GM18511 (cell line): ENCODE measurements at regions not wholly inside any gene's neighbourhood (a gene's known extent, or its start where the extent isn't known, plus 50 kb on each side); places are given as distances from the start of the nearest gene placed in this dataset.

Experiments
- ATAC-seq: cut with Tn5 transposase; IDR thresholded peaks from one replicate; pipeline ENCODE4 v1.9.1; 2021; ENCODE audit warnings: mild to moderate bottlenecking, moderate library complexity; ENCODE audit not compliant: unreplicated experiment

DNA sequence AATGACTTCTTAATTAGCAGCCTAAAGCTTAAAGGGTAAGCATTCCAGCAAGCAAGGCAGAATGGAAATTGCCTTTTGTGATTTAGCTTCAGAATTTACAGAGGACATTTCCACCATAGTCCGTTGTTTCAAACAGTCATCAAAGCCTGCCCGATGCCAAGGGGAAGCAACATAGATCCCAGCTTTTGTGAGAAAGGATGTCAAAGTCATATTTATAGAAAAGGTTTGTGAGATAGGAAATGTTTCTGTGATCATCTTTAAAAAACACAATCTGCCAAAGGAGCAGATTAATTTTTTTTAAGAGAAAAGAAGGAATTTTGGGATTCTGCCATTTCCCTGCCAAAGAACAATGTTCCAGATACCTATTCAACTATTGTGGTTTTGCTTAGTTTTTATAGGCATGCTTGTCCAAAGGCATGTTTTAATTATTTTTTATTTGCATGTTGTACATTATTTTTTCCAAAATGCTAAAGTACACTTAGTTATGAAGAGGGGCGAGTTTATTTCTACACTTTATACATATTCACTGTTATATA is 346.9 kb downstream of the ZNF608 start:
- ATAC-seq: no peak

DNA sequence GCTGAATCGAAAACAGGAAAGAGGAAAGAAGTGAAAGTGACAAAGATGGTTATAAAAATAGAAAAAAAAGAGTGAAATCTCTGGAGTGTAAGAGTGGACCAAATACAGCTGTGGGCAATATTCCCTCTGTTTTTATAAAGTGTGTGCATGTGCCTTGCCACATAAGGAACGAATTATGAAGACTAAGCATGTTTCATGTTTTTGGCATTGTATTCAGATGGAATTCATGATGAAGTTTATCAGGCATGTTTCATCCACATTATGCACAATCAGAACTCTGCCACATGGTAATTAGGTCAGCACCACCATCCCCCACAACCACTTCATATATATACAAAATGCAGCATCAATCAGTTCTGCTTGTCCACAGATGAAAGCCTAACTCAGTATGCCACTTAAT is 348.0 kb downstream of the ZNF608 start:
- ATAC-seq: no peak

DNA sequence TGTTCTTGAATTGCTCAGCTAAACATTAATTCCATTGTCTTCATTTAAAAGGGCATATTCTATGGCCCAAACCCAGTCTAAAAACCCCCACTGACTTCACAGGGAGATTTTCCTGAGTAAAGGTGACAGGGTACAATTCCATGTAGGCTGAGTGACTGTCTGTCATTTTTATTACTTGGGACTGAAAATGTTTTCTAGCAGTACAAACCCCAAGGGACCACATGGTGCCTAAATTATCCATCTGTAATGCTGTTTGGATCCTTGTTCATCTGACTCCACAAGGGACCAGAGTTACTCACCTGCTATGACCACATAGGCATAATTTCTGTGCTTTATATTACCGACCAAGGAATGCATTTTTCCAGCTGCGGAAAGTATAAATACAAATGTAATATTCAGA is 349.1 kb downstream of the ZNF608 start:
- ATAC-seq: no peak

DNA sequence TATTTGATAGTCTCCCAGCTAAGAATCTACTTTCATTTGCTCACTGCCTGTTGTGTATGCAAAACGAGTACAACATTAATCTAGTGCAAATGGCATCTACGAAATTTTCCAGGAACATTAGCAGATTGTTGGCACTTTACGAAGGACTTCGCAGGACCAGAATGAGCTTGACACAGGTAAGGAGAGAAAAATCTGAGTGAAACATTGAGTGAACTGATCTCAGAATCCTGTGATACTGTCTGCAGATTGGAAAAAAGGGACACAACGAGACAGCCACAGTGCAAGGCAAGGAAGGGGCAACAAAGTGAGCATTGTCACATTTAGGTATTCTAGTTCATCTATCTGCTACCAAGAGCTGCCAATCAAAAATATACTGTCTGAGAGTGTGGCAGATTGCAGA is 350.5 kb downstream of the ZNF608 start:
- ATAC-seq: no peak

DNA sequence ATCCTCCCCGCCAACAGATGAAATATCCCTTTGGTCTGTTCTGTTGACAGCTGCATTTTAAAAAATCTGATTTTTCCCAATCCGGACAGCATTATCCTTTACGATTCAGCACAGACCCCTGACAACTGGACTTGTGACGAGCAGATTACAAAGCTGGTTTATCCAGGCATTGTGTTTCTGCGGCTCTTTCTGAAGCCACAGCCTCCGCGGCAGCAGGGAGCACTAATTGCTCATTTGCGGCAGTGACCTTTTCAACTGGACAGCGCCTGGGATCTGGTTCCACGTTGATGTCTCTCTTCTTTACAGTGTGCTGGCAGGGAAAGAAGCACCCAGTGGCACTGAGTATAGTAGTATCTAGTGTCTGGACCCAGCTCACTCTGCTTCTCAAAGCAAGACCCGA is 351.2 kb downstream of the ZNF608 start:
- no peak for ATAC-seq

DNA sequence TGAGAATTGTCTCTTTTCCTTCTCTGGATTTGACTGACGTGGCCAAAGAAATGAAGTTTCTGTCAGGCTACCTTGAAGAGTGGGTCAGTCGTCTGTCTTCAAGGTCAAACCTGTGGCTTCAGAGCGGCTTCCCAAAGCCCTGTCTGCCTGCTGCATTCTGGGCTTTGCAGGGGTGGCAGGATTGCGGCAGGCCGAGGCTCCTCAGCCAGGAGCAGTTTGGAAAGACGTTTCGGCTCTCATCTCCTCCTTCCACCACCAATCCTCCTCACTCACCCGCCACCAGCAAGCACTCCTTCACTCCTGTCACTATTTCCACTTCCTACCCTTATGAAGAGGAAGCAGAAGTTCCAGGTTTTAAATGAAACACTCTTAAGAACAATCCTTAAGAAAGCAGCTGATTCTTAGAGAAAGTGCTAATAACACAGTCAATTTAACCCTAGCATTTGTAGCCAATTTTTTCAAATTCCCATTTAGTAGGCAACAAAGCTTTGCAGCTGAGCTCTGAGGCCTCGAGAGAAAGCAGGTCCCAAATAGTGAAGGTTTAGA is 351.7 kb downstream of the ZNF608 start:
- no peak for ATAC-seq

DNA sequence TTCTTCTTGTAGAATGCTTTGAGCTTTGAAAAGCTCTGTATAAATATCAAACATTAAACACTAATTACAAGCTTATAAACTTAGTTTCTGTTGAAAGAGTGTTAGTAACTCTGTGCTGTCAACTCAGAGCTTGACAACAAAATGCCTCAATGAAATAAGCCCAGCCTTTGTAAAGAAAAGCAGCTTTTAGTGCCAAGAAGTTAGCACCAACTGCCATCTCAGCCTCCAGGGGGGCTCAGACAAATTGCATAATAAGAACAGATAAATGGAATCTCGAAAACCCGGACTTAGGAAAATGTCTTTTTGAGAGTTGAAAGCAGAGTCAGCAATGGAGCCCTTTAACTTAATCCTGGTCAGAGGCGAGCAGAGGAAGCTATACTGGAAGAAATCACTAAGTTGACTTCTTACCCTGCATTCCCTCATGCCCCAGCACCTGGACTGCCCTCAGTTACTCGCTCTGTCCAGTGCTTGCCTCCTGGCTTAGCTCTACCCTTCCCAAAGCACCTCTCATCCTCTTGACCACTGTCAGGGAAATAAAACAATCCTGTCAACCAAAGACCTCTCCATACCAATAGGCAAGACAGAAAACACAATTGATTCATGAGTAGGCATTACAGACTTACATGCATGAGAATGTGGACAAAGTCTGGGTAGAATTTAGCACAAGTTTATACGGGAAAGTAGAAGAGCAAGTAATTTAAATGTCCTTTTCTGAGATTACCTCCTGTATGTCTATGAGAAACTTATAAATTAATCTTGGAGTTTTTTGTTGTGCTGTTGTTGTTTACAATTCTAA is 352.7 kb downstream of the ZNF608 start:
- ATAC-seq: no peak

DNA sequence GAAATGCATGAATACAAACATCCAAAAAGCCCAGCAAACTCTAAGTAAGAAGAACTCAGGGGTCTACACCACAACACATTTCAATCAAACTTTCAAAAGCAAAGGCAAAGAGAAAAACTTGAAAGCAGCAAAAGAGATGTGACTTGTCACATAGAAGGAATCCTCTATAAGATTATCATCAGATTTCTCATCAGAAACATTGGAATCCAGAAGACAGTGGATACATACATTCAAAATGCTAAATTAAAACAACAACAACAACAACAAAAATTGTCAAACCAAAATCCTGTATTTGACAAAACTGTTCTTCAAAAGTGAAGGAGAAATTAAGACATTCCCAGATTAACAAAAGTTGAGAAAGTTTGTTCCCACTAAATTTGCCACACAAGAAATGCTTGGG is 362.7 kb downstream of the ZNF608 start:
- ATAC-seq: no peak

DNA sequence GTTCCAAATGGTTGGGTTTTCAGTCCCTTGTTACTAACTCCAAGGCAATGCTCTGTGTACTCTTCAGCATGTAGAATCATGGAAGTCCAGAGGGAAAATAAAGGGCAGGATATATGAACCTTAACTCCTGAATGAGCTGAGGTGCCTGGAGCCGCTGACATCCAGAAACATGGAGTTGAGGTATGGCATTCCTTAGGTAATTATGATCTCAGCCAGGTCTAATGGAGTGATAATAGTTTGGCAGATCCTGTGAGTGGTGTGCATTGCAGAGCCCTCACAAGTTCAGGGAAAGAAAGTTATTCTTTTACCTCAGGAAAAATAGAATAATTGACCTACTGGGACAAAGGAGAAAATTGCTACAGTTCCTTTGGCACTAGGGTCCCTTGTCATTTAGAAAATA is 369.1 kb downstream of the ZNF608 start:
- ATAC-seq: no peak

DNA sequence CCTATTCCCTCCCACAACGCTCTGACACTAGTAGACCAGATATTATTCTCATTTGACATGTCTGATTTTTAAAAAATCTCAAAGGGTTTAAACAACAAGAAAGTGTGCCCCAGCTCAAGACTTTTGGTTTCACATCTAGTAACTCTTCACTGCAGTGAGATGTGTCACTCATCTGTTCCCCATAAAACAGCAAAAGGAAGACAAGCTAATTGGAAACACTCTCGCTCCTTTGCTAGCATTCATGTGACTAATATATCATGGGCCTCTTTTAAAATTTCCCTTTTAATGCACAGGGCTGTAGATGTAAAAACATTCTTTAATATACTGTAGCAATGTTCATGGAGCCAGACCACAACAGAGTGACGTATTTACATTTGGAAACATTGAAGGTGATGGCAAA is 372.6 kb downstream of the ZNF608 start:
- no peak for ATAC-seq

DNA sequence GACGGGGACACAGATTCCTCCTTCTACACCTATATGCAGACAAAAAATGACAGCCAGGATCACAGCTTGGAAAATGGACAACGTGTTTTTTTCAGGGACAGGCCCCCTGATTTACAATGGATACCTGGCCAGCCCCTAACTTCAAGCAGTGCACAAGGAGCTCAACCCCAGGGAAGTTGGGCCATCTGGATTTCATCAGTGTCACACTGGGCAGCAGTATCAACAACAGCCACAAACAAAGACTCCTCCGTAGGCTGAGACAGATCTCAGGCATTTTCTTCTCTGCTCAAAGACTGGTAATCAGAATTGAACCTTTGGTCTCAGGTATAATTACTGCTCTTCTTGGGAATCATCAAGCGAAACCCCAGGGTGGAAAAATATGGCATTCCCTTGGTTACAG is 374.0 kb downstream of the ZNF608 start:
- ATAC-seq: no peak

DNA sequence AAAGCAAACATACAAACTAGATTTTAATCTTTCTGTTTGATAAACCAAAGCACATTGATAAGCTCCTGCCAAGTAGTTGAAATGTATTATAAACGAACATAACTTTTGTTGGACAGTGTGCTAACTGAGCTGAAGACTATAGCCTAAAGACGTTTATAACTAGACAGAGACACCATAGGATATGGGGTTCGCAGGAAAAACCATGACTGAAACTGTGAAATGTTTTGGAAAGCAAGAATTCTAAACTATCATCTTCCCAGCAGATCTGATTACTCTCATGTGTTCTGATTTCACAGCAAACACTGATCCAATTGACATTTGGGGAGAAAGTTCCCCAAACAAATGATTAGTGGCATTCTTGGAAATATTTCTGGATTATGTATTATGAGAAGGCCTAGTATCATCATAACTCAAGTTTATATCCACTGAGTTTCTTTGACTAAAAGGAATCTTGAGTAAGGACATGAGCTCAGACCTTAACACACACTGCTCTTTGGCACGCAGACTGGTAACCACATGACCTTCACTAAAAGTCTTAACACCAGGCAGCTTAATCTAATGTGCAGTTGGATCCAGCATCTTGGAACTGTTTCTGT is 375.2 kb downstream of the ZNF608 start:
- ATAC-seq: no peak

DNA sequence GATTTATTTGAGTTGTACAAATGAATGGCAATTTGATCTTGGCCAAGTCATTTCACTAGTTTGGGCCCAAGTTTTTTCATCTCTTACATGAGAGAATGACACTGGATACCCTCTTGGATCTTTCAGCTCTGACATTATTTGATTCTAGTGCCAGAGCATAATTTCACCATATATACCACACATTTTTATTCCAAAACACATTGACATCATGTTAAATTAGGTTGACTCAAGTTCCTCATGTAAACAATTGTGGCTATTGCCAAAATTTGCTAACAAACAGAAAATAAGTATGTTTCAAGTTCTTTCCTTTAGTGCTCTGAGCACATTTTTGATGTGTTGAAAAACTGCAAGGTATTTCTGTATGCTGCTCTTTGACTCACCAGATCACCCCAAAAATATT is 375.8 kb downstream of the ZNF608 start:
- no peak for ATAC-seq

DNA sequence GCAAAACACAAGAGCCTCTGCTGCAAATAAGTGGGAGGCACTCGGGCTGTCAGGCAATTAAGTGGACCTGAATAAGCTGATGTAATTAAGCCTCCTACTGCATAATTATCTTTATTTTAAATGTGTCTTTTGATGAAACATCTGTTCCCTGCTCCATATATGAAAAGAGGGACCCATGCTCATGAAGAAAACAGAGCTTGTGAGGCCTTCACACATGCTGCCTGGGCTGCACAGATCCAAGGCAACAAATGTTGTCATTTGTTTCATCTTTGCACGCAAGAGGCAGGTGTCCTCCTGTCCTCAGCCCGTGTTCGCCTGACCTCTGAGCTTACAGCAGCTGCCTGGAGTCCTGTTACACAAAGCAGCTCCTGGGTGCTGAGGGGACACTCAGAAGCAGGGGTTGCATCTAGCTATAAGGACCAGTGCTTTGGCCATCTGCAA is 381.1 kb downstream of the ZNF608 start:
- no peak for ATAC-seq

DNA sequence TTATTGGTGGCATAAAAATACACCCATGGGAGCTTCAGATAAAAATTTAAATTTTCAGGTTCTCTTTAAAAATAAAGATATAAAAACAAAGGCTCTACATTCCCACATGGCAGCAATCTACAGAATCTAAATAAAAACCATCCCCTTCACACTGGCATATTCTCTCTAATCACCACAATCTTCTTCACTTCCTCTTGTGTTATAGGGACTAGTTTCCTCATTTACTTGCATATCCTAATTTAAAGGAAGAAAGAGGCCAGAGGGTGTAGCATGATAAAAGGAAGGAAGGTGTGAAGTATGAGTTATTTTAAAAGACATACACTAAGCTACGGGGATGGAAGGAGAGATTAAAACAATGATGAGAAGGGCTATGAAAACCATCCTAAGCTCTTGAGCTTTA is 390.5 kb downstream of the ZNF608 start:
- no peak for ATAC-seq

DNA sequence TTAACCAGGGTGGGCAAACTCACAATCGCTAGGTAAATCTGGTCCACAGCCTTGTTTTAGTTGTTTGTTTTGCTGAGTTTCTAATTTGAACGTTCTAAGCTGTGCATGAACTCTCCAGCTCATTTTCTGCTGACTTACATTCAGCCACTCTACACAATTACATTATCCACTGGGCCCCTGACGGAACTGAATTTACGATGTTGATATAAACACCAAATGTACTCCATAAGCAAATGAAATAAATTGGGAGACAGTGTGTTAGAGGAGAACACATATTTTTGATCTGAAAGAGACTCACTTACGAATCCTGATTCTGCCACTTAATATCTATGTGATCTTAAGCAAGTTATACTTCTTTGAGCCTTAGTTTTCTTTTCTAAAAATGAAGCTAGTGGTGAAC is 393.4 kb downstream of the ZNF608 start:
- no peak for ATAC-seq

DNA sequence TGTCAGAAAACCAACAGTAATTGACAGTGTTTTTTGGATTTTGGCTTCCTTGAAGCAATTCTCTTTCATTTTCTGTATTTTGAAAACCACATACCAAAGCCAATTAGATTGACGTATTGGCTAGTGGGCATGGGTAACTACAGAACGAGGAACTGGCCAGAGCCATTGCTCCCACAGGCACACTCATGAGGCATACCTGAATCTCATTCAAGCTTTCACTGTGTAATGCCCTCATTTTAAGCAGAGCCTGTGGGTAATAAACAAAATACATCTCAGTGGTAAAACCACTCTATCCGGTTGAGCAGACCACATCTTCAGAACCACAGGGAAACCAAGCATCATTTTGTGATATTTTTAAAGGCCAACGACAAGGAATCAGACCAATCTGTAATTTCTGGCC is 394.1 kb downstream of the ZNF608 start:
- no peak for ATAC-seq

DNA sequence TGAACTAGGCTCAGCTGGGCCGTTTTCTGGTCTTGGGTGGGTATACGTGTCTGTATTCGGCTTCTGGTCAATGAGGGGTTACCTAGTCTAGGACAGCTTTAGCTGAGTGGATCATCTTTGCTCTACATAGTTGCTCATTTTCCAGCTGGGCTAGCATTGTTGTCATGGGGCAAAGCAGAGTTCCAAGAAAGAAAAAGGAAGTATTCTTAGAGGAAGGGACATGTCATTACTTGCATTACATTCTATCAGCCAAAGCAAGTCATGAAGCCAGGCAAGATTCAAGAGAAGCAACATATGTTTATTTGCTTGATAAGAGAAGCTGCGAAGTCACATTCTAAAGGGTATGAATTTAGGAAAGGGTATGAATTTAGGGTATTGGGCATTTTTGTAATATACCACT is 396.5 kb downstream of the ZNF608 start:
- ATAC-seq: no peak

DNA sequence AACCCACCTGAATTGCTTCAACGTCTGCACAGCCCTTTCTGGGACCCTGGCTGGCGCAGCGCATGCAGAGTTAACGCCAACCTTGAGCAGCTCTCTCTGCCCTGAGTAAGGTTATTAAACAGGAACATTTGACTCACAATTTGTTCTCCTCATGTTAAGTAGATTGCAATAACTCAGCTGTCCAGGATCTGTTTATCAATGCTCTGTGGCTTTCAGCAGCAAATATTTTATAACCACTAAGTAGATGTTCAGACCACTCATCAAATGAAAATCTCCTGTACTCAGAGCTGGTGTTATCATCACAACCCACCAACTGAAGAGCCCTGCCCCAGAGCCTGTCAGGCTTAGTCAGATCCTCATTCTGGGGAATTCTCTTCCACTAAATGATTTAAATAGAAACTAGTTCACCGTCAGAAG is 403.0 kb downstream of the ZNF608 start:
- no peak for ATAC-seq

DNA sequence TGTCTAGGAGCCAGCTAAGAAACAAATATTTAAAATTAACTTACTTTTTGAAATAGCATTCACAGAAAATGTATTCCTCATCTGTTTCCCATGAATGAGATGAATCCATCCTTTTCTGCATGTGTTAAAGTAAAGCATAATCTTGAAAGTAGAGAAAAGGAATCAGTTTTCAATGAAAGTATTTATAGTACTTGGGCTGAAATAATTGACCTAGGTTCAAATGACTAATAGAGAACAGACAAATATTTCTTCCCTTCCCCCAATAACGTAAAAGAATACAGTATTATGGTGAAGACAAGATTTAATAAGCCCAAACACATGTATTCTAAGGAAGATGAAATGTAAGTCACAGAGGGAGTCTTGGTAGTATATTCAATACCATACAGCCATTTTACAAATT is 403.5 kb downstream of the ZNF608 start:
- ATAC-seq: no peak

DNA sequence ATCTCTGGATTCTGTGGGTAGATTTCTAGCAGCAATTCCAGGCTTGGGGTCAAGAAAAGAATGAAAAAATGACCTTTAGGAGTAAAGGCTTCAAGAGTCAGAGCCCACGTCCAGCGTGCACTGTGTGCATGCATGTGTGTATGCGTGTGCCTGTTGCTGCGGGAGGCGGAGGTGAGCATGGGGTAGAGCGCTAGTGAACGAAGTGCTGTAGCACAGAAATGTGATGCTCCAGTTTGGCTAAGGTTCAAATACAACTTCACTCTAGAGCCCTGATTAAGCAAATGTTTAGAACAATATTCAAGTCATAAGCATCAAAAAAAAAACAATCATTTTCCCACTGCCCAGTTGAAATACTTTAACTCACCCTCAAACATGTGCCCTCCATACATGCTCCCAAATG is 403.9 kb downstream of the ZNF608 start:
- ATAC-seq: no peak

DNA sequence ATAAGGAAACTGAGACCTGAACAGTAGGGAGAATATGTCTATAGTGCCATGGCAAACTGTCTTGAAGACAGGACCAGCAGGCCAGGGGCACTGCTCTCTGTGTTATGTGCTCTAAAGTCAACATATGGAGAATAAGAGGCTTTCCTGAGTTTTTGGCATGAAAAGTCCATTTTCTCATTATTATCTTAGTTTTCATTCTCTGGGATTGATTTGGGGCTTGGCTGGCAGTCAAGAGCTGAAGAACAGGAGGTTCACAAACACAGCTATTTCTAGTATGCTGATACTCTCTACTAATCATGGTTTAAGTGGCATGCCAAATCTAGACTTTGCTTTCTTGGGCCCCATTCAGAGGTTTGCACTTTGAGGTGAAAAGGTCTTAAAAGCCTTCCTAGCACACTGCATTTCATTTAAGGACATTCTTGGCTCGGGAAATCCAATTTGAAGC is 404.4 kb downstream of the ZNF608 start:
- no peak for ATAC-seq
